Stimulated activated CD4-positive, alpha-beta T cell treated with anti-CD3 and anti-CD28 coated beads, Interleukin-15, amount 100 ng/mL, for 48 hours (primary cell): ENCODE measurements at regions not wholly inside any gene's neighbourhood (a gene's known extent, or its start where the extent isn't known, plus 50 kb on each side); places are given as distances from the start of the nearest gene placed in this dataset.
A peak's percentile ranks its signal among the peaks of the same experiment; 100 is the strongest.
"Not testable (repeated sequence)": the region's sequence is repeated elsewhere in the genome, so short reads cannot be mapped to it uniquely, and the experiment has no call there.

Experiments
- DNase-seq, 2 donors: peaks; one replicate each; pipeline ENCODE4 v3.0.0-alpha.2; 2020; ENCODE audit warnings: low read depth in 2 of 2

DNA sequence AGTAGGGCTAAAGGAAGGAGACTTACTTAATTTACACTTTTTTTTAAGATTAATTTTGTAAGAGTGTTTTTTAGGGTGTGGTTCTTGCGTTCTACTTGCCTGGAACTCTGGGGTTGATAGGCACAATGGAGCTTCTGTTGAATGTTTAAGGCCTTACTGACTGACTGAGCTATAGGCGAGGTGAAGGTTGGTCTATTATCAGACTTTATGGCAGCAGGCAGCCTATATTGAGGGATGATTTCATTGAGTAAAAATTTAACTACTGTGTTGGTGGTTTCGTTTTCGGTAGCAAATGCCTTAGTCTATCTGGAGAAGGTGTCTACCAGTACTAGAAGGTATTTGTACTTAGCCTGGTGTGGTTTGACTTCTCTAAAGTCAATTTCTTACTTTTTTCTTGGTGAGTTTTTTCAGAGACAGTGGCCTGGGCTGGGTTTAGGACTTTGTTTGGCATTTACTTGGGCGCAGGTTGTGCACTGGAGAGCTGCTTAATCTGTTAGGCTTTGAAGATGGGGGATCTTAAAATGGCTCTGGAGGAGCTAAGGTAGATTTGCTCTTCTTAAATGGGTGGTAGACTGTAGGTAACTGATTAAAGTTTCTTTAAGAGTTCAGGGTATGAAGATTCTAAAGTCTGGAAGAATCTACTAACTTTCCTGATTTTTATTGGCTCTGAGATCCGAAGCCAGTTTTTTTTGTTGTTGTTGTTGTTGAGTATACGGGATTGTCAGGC is 164.5 kb upstream of the CCZ1B start:
- not testable (repeated sequence) for DNase-seq

DNA sequence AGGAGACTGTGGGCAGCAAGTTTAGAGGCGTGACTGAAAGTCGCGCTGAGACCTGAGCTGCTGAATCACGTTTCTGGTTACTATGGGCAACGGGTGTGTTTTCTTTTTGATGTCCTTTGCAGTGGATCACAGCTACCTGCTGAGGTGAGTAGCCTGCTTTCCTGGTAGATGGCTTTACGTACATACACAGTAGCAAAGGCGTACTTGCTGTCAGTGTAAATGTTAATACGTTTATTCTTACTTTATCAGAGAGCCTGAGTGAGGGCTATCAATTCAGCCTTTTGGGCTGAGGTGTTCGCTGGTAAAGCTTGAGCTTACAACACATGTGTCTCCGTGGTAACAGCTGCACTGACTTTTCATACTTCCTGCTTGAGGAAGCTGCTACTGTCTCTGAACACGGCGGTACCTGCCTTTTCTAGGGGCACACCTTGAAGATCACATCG is 165.1 kb upstream of the CCZ1B start:
- peak in 1 of 2 donors; percentile 23 for DNase-seq

DNA sequence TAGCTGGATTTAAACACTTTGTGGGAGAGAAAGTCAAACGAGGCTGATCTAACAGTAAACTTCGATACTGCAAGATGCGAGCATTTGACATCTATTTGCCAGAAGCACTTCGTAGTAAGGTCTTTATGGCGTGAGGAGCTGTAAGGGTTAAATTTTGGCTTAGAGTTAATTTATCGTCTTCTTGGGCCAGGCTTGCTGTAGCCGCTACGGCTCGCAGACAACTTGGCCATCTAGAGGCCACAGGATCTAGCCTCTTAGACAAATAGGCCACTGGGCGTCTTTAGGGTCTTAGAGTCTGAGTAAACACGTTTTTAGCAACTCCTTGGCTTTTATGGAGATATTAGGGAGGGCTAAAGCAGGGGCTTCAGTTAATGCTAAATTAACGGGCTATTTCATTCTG is 165.6 kb upstream of the CCZ1B start:
- DNase-seq: not testable (repeated sequence)

DNA sequence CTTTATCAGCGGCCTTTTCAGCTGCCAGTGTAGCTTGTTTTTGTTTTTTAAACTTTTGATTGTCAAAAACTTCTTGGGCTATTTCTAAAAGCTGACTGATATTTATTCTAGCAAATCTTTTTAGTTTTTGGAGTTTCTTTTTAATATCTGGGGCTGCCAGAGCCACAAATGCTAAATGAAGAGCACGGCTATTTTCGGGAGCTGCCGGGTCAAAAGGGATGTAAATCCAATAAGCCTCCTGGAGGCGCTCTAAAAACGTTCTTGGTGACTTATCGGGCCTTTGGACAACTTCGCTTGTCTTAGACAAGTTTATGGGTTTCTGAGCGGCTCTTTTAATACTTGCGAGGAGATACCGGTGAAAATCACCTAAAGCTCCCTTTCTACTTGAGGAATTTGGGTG is 166.1 kb upstream of the CCZ1B start:
- DNase-seq: not testable (repeated sequence)

DNA sequence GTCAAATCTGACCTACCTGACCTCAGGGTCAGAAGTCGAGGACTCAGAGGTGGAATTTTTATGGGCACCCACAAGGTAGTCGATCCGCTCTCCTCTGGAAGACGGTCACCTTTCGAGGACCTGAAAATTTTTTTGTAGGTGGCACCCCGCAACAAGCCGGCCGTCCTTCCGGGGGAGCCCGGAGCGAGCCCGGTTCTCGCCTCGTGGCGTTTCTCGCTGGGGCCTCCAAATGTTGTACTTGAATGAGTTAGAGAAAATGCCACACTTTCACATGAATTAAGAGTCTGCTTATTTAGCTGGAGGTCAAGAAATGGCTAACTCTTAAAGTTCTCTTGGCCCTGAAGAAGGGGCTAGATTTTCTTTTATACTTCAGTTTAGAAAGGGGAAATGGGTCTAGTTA is 169.0 kb upstream of the CCZ1B start:
- DNase-seq: not testable (repeated sequence)

DNA sequence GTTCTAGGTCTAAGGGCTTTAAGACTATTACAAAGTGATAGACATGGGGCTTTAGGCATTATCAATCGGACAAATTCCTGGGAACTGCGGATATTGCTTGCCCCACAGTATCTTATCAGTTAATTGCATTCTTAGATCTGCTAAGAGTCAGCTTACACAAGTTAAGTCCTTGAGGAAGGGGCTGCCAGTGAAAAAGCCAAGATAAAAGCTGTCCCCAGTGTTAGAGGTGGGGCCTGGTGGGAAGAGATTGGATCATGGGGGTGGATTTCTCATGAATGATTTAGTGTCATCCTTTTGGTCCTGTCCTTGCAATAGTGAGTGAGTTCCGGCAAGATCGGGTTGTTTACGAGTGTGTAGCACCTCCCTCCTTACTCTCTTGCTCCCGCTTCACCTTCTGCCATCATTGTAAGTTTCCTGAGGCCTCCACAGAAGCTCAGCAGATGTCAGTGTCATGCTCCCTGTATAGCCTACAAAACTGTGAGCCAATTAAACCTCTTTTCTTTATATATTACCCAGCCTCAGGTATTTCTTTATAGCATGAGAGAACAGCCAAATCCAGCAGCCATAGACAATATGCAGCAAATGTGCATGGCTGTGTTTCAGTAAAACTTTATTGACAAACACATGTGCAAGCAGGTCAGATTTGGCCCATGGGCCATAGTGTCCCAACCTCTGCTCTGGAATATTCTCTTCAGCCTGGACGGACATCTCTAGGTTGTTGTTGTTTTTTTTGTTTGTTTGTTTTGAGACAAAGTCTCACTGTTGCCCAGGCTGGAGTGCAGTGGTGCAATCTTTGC is 169.6 kb upstream of the CCZ1B start:
- DNase-seq: not testable (repeated sequence)

DNA sequence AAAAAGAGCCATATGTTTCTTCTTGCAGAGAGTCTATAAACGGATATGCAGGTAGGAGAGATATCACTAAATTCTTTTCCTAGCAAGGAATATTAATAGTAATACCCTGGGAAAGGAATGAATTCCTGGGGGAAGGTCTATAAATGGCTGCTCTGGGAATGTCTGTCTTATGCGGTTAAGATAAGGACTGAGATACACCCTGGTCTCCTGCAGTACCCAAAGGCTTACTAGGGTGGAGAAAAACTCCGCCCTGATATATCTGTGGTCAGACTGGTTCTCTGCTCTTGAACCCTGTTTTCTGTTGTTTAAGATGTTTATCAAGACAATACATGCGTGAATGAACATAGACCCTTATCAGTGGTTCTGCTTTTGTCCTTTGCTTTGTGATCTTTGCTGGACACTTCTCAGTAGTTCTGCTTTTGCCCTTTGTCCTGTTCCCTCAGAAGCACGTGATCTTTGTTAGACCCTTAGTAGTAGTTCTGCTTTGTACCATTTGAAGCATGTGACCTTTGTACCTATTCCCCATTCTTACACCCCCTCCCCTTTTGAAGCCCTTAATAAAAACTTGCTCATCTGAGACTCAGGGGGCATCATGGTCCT is 173.1 kb upstream of the CCZ1B start:
- DNase-seq: not testable (repeated sequence)

DNA sequence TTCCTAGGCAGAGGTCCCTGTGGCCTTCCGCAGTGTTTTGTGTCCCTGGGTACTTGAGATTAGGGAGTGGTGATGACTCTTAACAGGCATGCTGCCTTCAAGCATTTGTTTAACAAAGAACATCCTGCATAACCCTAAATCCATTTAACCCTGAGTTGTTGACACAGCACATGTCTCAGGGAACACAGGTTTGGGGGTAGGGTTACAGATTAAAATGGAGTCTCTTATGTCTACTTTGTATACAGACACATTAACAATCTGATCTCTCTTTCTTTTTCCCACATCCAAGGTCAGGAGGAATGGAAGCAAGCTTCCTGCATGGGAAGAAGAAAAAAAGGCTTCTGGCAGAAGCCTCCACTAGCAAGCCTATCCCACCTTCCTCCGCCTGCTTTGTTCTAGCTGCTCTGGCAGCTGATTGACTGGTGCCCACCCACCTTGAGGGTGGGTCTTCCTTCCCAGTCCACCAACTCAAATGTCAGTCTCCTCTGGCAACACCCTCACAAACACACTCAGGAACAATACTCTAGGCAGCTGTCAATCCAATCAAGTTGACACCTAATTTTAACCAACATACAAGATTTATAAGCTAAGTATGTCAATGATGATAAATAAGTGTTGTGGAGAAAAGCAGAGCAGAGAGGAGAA is 176.5 kb upstream of the CCZ1B start:
- no peak for DNase-seq

DNA sequence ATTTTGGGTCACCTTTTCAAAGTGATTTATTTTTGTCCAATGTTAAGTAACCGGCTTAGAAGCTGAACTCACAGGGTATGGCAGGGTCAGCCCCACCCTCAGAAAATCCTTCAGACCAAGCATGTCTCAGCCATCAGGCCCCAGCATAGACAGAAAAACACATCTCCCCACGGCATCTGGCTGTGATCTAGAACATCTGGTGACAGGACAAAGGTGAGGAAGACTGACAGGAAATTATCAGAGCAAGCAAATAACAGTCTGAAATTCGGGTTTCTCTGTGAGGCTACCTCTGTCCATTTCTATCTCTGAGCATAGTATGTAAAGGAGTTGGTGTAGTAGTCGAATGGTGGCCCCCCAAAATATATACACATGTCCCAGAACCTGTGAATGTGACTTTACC is 177.0 kb upstream of the C1GALT1 start:
- no peak for DNase-seq

DNA sequence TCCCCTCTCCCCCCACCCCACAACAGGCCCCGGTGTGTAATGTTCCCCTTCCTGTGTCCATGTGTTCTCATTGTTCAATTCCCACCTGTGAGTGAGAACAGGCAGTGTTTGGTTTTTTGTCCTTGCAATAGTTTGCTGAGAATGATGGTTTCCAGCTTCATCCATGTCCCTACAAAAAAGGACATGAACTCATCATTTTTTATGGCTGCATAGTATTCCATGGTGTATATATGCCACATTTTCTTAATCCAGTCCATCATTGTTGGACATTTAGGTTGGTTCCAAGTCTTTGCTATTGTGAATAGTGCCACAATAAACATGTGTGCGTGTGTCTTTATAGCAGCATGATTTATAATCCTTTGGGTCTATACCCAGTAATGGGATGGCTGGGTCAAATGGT is 176.4 kb upstream of the C1GALT1 start:
- DNase-seq: not testable (repeated sequence)

DNA sequence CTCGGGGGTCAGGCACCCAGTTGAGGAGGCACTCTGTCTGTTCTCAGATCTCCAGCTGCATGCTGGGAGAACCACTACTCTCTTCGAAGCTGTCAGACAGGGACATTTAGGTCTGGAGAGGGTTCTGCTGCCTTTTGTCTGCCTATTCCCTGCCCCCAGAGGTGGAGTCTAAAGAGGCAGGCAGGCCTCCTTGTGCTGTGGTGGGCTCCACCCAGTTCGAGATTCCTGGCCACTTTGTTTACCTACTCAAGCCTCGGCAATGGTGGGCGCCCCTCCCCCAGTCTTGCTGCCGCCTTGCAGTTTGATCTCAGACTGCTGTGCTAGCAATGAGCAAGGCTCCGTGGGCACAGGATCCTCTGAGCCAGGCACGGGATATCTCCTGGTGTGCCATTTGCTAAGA is 171.1 kb upstream of the C1GALT1 start:
- DNase-seq: not testable (repeated sequence)

DNA sequence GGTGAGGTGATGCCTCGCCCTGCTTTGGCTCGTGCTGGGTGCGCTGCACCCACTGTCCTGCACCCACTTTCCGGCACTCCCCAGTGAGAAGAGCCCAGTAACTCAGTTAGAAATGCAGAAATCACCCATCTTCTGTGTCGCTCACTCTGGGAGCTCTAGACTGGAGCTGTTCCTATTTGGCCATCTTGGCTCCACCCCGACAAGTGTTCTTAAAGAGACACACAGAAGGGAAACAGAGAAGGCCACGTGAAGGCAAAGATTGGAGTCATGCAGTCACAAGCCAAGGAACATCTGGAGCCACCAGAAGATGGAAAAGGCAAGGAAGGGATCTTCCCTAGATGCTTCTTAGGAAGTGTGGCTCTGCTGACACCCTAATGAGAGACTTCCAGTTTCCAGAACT is 170.6 kb upstream of the C1GALT1 start:
- not testable (repeated sequence) for DNase-seq

DNA sequence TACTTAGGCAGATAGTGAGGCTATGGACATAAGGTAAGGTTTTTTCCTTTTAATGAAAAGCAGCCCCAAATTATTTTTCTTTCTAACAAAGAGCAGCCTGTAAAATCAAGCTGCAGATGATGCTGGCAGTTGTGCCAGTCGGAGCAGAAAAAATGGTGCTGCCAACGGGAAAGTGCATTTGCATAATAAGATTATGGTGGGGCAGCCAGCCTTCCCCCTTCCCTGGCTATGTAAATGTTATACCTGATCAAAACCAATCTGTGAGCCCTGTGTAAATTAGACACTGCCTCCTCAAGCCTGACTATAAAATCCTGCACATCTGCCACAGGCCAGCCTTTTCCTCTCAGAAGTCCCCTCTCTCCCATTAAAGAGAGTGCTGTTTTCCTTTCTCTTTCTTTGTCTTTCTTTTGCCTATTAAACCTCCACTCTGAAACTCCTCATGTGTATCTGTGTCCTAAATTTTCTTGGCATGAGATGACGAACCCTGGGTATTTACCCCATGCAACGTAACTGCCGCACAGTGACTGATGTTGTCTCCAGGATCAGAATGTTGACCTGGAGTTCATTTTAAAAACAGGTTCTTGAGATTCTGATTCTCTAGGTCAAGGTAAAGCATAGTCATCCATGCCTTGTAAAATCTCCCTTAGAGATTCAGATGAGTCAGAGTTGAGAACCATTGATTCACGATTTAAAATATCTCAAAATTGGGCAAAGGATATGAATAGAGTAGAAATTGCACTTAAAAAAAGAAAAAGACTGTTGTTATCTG is 167.3 kb upstream of the C1GALT1 start:
- DNase-seq: no peak

DNA sequence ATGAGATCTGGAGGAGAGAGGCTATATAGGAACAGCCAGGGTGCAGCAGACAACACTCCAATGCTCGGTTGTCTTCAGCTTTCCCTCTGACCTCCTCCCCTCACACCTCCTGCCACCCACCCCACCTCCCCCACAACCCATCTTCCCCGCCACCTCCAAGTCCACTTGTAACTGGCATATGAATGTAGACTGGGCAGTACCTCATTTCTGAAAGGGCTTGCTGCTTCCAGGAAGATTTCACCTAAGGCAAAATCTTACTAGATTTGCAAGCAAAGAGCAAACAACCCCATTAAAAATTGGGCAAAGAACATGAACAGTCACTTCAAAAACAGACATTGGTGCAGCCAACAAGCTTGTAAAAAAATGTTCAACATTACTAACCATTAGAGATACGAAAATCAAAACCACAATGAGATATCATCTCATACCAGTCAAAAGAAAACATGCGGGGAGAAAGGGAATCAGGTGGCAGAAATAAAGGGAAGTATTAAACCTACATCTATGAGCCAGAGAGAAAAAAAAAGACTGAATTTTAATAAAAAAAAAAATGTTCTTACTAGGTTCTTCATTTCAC is 164.6 kb upstream of the C1GALT1 start:
- no peak for DNase-seq

DNA sequence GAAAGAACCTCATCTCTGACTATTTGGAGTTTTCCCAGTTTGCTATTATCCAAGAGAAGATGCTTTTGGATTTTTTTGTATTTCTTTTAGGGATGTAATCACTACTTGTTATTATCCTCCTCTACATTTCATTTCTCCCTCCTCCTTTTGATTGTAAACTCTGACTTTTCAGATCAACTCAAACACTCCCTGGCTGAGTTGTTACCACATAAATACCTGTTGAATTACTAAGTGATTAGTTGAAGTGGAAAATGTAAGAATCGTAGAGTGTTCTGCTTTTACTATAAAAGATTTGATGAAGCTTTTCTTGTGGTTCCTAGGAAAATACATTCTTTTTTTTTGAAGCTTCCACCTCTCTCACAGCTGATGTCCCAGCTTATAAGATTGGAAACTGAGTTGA is 164.1 kb upstream of the C1GALT1 start:
- DNase-seq: no peak

DNA sequence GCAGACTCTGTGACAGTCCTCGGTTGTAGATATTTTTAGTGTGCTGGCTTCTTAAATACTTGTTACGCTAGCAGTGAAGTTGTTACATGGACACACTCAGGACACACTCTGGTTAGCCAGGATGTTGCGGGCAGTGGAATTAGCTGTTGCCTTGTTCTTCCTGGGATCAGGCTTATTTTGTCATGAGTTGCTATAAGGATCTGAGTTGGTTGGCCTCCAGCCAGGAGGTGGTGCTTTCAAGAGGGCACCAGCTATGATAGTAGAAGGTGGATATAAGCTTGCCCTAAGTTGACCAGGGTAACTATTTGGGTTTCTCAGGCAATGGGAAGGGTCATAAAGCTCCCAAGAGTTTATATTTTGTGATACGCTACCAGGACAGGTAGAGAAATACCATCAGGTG is 150.1 kb upstream of the C1GALT1 start:
- DNase-seq: no peak

DNA sequence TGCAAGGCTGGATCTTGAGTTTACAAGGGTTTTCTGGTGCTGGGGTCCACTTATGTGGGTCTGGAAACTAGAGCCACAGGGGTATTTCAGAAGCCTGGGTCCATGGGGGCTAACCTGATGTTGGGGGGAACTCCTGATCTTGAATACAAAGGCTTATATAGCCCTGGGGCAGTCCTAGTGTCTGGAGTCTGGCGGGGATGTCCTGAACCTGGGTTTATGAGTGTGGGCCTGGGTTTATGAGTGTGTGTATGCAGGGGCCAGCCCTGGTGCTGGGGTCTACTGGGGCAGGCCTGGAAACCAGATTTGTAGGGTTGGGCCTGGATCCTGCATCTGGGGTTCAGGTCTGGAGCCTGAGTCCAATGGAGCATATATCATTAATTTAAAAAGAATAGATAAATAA is 146.5 kb upstream of the C1GALT1 start:
- DNase-seq: no peak

DNA sequence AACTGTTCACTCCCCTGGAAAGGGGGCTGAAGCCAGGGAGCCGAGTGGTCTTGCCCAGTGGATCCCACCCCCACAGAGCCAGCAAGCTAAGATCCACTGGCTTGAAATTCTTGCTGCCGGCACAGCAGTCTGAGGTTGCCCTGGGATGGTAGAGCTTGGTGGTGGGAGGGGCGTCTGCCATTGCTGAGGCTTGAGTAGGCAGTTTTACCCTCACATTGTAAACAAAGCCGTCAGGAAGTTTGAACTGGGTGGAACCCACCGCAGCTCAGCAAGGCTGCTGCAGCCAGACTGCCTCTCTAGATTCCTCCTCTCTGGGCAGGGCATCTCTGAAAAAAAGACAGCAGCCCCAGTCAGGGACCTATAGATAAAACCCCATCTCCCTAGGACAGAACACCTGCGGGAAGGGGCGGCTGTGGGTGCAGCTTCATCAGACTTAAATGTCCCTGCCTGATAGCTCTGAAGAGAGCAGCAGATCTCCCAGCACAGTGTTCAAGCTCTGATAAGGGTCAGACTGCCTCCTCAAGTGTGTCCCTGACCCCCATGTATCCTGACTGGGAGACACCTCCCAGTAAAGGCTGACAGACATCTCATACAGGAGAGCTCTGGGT is 140.0 kb upstream of the C1GALT1 start:
- DNase-seq: not testable (repeated sequence)

DNA sequence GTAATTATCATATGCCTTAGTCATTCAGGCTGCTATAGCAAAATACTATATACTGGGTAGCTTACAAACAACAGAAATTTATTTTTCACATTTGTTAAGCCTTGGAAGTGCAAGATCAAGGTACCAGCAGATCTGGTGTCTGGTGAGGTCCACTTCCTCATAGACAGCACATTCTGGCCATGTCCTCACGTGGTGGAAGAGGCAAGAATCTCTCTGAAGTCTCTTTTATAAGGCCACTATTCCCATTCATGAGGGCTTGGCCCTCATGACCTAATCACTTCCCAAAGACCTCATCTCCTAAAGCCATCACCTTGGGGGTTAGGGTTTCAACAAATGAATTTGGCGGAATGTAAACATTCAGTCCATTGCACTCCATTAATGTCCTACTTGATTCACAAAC is 137.5 kb upstream of the C1GALT1 start:
- no peak for DNase-seq

DNA sequence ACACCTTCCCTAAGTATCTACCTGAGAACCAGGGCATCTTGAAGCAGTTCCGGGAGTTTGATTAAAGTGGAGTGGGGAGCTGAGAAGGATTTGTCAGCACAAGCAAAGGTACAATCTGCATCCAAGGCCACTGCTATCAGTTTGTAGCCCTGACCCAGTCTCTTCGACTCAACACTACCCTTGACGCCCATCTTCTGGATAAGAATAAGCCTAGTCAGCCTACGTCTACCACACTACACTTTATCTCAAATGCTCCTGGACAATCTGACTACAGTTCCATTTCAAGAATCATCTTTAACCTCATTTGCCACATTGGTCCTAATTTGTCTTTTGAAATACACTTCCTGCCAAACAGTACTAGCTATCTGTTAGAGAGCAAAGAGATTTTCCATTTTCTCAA is 134.1 kb upstream of the C1GALT1 start:
- DNase-seq: no peak
